ENCODE measurements at regions not wholly inside any gene's neighbourhood (a gene's known extent, or its start where the extent isn't known, plus 50 kb on each side); places are given as distances from the start of the nearest gene placed in this dataset.

GRCh38 chr10:106378251-106378650 lies 786.3 kb downstream of the SORCS1 start:
- Histone ChIP-seq H2AK5ac (ENCODE audit: low read depth, low read length) (no peak overlapping the region), H2BK120ac (ENCODE audit: low read depth, low read length) (no peak overlapping the region), H2BK20ac (ENCODE audit: low read depth, low read length) (no peak overlapping the region), H2AK9ac (replicated peaks; ENCODE audit: low read depth, low read length, poor library complexity) (no peak overlapping the region), H3K4me1 (ENCODE audit: control insufficient read depth, insufficient read depth, low read length) (no peaks in the 10 kb centered on the region), H4K8ac (ENCODE audit: low read depth in 2 of 2, low read length in 2 of 2) (no peak overlapping the region), H3K14ac (replicated peaks; ENCODE audit: low read depth, low read length) (no peak overlapping the region), H3K9ac (ENCODE audit: low read depth, low read length) (no peak overlapping the region), H2BK15ac (ENCODE audit: low read depth, low read length) (no peak overlapping the region), H3K18ac (ENCODE audit: low read depth, low read length) (no peak overlapping the region), H3K4ac (ENCODE audit: low read depth, low read length) (no peak overlapping the region), H3K36me3 (ENCODE audit: control insufficient read depth, insufficient read depth, low read length) (no peaks in the 10 kb centered on the region), H4K5ac (ENCODE audit: low read depth, low read length) (no peak overlapping the region), H4K91ac (ENCODE audit: insufficient read depth, low read depth, low read length) (no peak overlapping the region), H3K56ac (ENCODE audit: extremely low read depth, insufficient read depth, low read length) (no peak overlapping the region), H3K23ac (ENCODE audit: low read depth, low read length) (no peak overlapping the region), H3K27ac (ENCODE audit: insufficient read depth, low read length) (no peak overlapping the region), H4K20me1 (ENCODE audit: insufficient read depth, low read length) (no peaks in the 10 kb centered on the region), H3K27me3 (ENCODE audit: control insufficient read depth, insufficient read depth, low read length) (no peaks in the 10 kb centered on the region), H2BK5ac (ENCODE audit: low read depth, low read length, poor library complexity, severe bottlenecking) (no peak overlapping the region), H3K4me3 (ENCODE audit: insufficient read depth, low read depth, low read length) (no peak overlapping the region), H3K79me1 (ENCODE audit: low read depth in 1 of 2, low read length in 2 of 2) (no peaks in the 10 kb centered on the region), H2AFZ (replicated peaks; ENCODE audit: low read length, poor library complexity) (no peak overlapping the region), H3K4me2 (ENCODE audit: low read depth, low read length) (no peak overlapping the region), H3K9me1 (ENCODE audit: insufficient read depth, low read length) (no peaks in the 10 kb centered on the region), H3K9me3 (ENCODE audit: control insufficient read depth, insufficient read depth, low read length) (no peaks in the 10 kb centered on the region)
- CTCF ChIA-PET = no interaction called here
- TF ChIP-seq RCOR1 (IDR thresholded peaks at IDR 0.05; ENCODE audit: insufficient replicate concordance, low read length) = no peak
- TF ChIP-seq BHLHE40 (IDR thresholded peaks at IDR 0.05; ENCODE audit: low read depth, low read length) = no peak
- TF ChIP-seq MAFK (IDR thresholded peaks at IDR 0.05; ENCODE audit: low read depth, low read length) = no peak
- no peak for TF ChIP-seq SMC3 (IDR thresholded peaks at IDR 0.05; ENCODE audit: low read depth, low read length)
- no peak for TF ChIP-seq CHD1 (IDR thresholded peaks at IDR 0.05; ENCODE audit: low read depth, low read length)
- no peak for TF ChIP-seq RAD21 (IDR thresholded peaks at IDR 0.05; ENCODE audit: low read length)
- TF ChIP-seq ELK1 (IDR thresholded peaks at IDR 0.05; ENCODE audit: borderline replicate concordance, low read depth, low read length) = no peak
- no peak for TF ChIP-seq MXI1 (IDR thresholded peaks at IDR 0.05; ENCODE audit: borderline replicate concordance, low read depth, low read length)
- TF ChIP-seq CEBPB (IDR thresholded peaks at IDR 0.05; ENCODE audit: low read depth, low read length) = no peak
- TF ChIP-seq USF2 (IDR thresholded peaks at IDR 0.05; ENCODE audit: low read depth, low read length) = no peak
- no peak for TF ChIP-seq MAZ (IDR thresholded peaks at IDR 0.05; ENCODE audit: borderline replicate concordance, low read depth, low read length)
- TF ChIP-seq POLR2A (IDR thresholded peaks at IDR 0.05; ENCODE audit: low read depth, low read length) = no peak
- intact Hi-C loops (cut with micrococcal nuclease) = no loop called here
- ATAC-seq (ENCODE audit: low read depth) (no peak), DNase-seq (no peak)
- in situ Hi-C loops (cut with MboI; ENCODE audit: low sequenced_read_pairs) = no loop called here
- WGBS, 2 experiments (ENCODE audit: extremely low coverage in 2 of 2, insufficient read length in 1 of 2) = 0% methylated on average over 1 of the region's 3 CpGs; no CpG with 5 or more reads in 1 of the 2 experiments
- POLR2A ChIA-PET (ENCODE audit: unreplicated experiment) = no interaction called here
- no TSS peak for BruUV-seq (replicated peaks)
- dilution Hi-C loops (cut with HindIII; ENCODE audit: low sequenced_read_pairs, unreplicated experiment) = no loop called here
